Omental fat pad (tissue), 3 donors: ENCODE measurements at regions not wholly inside any gene's neighbourhood (a gene's known extent, or its start where the extent isn't known, plus 50 kb on each side); places are given as distances from the start of the nearest gene placed in this dataset.
"Not testable (repeated sequence)": the region's sequence is repeated elsewhere in the genome, so short reads cannot be mapped to it uniquely, and the experiment has no call there.

ENCODE experiments used
- ATAC-seq: fragments of 150-250 bp; one replicate; pipeline ENCODE4 v1.9.1; 2016; ENCODE audit warnings: mild to moderate bottlenecking, moderate library complexity; ENCODE audit not compliant: low FRiP score
- DNase-seq: peaks from one replicate; pipeline ENCODE4 v3.0.0-alpha.2; 2019; ENCODE audit warnings: low spot score
- TF ChIP-seq, protein P1 (sequence below), 3 donors: fragments of 450-650 bp; IDR thresholded peaks; one replicate each; pipeline ENCODE4 v1.5.1; 2016 to 2017; ENCODE audit warnings: antibody characterized with exemption in 3 of 3, mild to moderate bottlenecking in 3 of 3, moderate library complexity in 2 of 3

DNA sequence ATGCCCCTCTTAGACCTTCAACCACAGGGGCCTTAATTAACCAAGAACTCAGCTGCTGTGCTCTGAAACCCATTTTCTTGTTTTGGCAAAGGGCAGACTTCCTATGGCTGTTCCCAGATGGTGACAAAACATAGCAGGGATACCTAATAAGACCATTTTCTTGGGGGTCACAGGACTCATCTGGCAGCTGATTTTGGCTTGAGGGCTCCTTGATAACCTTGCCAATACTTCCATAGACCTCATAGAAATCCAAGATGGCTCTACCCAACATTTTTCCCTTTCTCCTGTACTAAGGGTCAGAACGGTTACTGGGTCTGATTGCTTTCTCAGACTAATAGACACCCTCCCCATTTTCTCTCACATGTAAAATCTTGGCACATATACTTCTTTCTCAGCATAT lies 757.7 kb upstream of the SEMA6A start:
- ATAC-seq (no peak), DNase-seq (no peak)
- TF ChIP-seq, protein P1, sequence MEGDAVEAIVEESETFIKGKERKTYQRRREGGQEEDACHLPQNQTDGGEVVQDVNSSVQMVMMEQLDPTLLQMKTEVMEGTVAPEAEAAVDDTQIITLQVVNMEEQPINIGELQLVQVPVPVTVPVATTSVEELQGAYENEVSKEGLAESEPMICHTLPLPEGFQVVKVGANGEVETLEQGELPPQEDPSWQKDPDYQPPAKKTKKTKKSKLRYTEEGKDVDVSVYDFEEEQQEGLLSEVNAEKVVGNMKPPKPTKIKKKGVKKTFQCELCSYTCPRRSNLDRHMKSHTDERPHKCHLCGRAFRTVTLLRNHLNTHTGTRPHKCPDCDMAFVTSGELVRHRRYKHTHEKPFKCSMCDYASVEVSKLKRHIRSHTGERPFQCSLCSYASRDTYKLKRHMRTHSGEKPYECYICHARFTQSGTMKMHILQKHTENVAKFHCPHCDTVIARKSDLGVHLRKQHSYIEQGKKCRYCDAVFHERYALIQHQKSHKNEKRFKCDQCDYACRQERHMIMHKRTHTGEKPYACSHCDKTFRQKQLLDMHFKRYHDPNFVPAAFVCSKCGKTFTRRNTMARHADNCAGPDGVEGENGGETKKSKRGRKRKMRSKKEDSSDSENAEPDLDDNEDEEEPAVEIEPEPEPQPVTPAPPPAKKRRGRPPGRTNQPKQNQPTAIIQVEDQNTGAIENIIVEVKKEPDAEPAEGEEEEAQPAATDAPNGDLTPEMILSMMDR (IDR thresholded peaks at IDR 0.05): no peak

DNA sequence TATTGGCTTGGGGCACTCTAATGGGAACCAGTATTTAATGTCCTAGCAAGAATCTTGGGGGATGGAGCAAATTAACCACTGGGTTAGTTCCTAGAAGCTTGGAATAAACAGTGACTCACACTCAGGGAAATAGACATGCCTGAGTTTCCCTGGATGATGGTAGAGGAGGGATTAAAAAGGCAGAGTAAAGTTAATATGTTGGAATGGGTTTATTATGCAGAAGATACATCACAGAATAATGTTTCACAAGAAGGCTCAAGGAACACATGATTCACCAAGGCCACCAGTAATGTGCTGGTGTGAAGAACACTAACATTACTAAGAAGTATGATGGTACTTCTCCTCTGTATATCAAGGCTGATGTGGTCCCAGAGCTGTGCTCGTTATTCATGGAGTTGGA lies 752.9 kb upstream of the SEMA6A start:
- TF ChIP-seq, protein P1 (IDR thresholded peaks at IDR 0.05): no peak
- no peak for ATAC-seq
- no peak for DNase-seq

GRCh38 chr5:117326997-117327396 lies 752.4 kb upstream of the SEMA6A start:
- ATAC-seq: no peak
- no peak for DNase-seq
- TF ChIP-seq, protein P1 (IDR thresholded peaks at IDR 0.05): no peak

DNA sequence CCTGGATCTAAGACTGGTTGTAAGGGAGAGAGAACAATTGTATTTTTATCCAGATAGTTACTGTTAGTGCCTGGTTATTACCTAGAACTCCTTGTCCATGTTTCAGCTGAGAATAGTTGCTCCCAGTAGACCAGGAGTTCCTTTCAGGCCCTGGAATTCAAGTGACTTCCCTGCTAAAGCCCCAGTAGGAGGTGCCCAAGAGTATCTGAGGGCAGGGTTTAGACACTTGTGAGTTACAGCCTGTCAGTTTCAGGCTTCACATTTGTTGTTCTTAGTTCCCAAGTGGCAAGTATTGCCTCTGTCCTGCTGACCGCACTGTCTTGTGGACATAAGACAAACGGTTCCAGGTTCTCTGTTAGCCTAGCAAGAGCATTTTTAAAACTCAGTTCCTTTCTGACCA lies 743.9 kb upstream of the SEMA6A start:
- no peak for DNase-seq
- ATAC-seq: no peak
- TF ChIP-seq, protein P1 (IDR thresholded peaks at IDR 0.05): no peak

DNA sequence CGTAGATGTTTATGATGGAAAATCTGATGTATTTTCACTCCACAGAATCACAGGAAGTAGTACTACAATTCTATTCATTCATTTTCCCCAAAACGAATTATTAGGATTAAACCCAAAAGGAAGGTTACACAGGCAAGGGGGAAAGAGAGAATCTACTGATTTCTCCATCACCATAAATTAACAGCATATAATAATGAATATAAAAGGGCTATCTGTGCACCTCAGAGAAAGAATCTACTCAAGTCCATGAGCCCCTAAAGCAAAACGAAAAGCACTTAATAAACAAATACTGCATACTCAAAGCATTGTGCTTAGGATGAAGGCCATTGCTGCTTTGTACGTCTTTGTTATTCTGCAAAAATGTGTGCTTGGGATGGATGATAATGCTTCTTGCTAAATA lies 740.5 kb upstream of the SEMA6A start:
- TF ChIP-seq, protein P1 (IDR thresholded peaks at IDR 0.05): no peak
- no peak for DNase-seq
- no peak for ATAC-seq

DNA sequence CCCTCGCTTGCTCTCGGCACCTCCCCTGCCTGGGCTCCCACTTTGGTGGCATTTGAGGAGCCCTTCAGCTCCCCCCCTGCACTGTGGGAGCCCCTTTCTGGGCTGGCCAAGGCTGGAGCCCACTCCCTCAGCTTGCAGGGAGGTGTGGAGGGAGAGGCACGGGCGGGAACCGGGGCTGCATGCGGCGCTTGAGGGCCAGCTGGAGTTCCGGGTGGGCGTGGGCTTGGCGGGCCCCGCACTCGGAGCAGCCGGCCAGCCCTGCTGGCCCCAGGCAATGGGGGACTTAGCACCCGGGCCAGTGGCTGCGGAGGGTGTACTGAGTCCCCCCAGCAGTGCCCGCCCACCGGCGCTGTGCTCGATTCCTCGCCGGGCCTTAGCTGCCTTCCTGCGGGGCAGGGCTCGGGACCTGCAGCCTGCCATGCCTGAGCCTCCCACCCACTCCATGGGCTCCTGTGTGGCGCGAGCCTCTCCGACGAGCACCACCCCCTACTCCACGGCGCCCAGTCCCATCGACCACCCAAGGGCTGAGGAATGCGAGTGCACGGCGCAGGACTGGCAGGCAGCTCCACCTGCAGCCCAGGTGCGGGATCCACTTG lies 730.0 kb upstream of the SEMA6A start:
- ATAC-seq, DNase-seq: not testable (repeated sequence)

DNA sequence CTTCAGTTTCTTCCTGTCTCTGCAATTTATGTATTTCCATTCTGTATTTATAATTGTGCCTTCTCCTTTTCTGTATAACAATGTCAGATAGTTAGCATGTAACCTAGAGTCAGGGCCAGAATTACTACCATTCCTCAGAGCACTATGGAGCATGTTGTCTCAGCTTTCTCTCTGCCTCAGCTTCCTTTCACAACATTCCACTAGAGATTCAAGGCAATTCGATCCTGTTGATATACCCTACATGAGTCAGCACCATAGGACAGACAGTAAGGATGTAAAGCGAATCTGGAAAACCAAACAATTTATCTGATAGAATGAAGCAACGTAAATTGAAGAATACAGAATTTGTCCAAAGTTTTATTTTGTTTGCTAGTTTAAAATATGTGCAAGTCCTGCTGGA lies 728.3 kb upstream of the SEMA6A start:
- DNase-seq (no peak), ATAC-seq (no peak)
- TF ChIP-seq, protein P1 (IDR thresholded peaks at IDR 0.05): no peak

- DNase-seq (no peak), ATAC-seq (no peak)
- TF ChIP-seq, protein P1 (IDR thresholded peaks at IDR 0.05): no peak
These were observed 727.9 kb upstream of the SEMA6A start for GRCh38 chr5:117302473-117302872.
